Stimulated activated CD4-positive, alpha-beta T cell treated with anti-CD3 and anti-CD28 coated beads, TNF-alpha, amount 100 ng/mL, for 48 hours (primary cell): ENCODE measurements at regions not wholly inside any gene's neighbourhood (a gene's known extent, or its start where the extent isn't known, plus 50 kb on each side); places are given as distances from the start of the nearest gene placed in this dataset.
"Not testable (repeated sequence)": the region's sequence is repeated elsewhere in the genome, so short reads cannot be mapped to it uniquely, and the experiment has no call there.

Source experiments
- DNase-seq, 3 donors: peaks; one replicate each; pipeline ENCODE4 v3.0.0-alpha.2; 2020; ENCODE audit warnings: low read depth in 3 of 3

DNA sequence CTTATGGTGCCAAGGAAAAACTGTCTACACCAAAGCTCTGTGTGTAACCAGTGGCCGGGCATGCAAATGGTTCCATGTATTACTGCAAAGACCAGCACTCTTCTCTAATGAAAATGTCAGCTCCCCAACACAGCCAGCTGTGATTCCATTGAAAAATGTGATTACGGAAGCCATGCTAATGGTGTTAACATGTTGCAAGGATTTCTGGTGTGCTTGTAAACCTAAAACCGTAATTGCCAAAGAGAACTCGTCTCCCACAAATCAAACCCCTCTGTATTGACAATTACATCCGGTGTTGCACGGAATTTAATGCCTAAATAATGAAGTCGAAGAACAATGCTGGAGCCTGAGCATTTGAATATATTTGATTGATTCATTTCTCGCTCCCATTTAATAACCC lies 351.7 kb downstream of the NPIPA8 start:
- no peak for DNase-seq

DNA sequence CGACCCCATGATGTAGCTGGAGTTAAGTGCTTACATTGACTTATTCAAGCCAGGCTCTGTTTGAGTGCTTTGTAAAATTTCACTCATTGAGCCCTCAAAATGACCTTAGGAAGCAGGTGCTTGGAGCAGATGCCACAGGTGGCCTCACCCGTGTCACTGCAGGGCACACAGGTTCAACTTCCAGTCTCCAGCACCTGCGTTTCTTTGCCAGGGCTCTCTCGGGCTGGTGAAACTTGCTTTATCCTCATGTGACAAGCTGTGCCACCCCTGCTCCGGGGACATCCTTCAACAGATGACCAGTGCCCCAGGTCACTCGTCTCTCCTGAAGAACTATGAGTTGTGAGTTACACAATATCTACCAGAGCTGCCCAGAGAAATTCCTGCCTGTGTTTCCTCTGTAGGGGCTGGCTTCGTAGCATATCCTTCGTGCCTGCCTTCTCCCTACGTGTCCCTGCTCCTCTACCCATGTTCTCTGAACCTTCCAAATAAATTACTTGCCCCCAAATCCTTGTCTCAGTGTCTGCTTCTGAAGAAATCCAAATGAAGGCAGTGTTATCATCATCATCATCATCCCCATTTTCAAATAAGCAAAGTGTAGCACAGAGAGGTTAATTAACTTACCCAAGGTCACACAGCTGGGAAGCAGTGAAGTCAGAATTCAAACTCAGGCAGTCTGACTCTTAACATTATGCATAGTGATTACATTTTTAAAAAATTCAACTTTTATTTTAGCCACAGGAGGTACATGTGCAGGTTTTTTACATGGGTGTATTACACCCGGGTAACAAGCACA lies 352.5 kb downstream of the NPIPA8 start:
- DNase-seq, result no peak

DNA sequence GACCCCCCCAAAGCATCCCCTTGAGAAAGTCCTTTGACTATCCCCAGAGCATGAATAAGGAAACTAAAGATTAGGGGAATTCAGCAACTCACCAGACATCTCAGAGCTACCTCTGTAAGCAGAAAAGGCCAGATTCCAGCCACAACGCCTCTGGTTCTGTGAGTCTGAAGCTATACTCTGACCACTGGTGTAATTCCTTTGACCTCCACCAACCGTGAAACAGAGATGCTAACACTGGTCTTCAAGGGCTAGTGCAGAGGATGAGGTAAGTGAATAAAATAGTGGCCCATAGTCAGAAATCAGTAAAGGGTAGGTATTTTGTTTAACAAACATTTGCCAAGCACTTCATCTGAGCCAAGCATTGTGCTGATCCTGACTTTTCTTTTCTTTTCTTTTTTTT lies 353.4 kb downstream of the NPIPA8 start:
- DNase-seq, result no peak

DNA sequence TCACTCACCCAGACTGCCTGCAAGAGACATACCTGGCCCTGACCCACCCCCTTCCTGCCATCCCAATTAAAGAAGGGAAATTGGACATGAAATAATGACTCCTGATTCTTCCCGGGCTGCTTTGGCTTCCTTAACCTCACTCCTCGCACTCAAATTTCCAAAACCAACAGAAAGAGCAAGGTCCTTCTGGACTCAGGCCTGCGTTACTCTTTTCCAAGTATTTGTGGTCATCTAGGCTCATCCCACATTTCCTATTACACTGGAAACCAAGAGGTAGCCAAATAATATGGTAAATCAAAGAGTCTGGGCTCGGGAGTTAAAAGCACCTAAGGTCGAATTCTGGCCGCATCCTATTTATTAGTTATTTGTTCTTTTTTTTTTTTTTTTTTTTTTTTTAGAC lies 359.3 kb downstream of the NPIPA8 start:
- DNase-seq, result no peak

DNA sequence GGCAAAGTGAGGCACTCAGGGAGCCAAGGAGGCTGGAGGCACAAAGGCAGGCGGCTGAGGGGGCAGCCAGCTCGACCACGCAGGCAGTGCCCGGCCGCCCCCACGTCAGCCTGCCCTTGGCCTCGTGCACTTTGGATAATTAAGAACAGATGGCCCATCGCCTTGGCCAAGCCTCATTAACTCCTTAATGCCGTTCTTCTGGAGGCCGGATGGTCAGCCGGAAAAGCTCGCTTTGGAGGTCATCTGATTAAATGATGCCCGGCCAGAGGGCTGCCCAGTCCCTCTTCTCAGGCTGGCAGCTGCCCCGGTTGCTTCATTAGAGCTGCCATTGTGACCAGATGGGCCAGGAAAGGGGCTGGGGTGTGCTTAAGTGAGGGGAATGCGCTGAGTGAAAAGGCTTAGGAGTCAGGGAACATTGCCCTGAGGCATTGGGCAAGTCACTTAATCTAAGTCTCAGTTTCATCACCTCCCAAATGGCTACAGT lies 364.0 kb downstream of the NPIPA8 start:
- no peak for DNase-seq

DNA sequence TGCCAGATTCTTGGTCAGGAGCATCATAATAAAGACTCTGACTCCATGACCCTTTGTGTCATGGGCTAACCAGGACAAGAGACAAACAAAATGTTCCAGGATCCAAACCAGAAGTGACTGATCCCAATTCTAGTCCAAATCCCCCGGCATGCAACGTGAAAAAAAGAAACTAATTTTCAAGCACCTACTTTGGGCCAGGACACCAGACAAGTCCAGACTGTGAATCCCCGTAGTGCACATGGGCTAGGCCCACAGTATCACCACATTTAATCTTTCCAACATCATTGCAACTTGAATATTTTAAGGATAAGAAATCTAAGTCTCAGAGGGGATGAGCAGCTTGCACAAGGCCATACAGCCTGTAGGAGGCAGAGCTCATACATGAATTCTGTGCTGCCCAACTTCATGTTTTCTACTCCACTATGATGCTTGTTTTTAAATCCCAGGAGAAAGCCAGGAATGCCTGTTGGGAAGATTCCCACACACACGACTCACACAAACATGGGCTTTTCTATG lies 365.7 kb downstream of the NPIPA8 start:
- no peak for DNase-seq

DNA sequence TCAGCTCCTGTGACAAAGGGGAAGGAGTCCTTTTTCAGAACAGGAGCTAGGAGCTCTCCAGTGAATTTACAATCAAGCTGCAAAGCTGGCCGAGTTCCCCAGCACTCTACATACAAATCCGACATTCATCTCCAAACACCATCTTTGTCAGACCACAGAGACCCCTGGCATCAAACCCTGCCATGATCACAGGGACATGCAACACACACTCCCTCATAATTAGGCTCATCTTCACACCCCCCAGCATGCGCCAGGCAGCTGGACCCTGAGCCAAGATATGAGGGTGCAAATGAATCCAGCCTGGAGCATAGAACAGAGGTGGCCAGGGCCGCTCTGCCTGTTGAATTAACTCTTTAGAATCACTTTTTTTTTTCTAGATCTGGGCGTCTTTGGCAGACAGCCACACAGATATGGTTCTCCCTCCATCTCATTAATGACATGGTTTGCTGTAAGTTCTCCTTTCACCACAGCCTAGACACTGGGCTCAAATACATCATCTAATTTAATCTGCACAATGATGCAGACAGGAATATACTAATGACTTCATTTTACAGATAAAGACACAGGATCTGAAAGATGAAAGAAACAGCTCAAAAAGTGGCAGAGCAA lies 366.3 kb downstream of the NPIPA8 start:
- no peak for DNase-seq

DNA sequence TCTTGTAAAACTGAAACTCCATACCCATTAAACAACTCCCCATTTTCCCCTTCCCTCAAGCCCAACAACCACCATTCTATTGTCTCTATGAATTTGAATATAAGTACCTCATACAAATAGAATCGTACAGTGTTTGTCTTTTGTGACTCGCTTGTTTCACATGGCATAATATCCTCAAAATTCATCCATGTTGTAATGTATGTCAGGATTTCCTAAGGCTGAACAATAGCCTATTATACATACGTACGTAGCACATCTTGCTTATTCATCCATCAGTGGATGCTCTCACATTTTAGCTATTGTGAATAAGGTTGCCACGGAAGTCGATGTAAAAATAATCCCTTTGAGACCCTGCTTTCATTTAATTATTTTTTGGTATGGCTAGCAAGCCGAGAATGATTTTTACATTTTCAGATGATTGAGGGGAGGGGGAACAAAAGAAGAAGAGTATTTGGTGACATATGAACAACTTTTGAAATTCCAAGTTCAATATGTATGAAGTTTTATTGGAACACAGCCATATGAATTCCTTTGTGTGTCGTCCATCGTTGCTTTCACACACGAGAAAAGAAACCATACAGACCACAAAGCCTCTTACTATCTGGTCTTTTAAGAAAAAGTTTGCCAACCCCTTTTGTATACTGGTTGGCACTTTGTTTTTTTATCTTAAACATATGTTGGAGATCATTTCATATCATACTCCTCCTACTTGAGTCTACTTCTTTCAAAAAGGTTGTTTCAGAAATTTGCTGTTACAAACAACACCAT lies 371.2 kb downstream of the NPIPA8 start:
- DNase-seq, result no peak

DNA sequence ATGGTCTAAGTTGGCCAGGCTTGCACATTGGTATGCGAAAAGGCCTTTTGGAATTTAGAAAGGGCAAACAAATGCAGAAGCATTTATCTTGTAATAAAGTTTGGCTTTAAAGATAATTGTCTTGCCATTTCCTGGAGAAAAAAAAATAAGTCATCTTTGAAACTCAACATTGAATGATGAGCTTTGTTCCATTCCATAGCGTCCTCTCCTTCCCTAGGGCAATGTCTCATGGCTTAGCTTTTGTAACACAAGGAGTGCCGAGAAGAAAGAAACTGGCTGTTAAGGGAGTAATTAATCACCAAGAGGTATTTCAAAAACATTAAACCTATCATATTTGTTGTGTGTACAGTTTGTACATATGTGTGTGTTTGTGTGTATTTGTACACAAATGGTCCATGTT lies 372.3 kb downstream of the NPIPA8 start:
- DNase-seq, result no peak

DNA sequence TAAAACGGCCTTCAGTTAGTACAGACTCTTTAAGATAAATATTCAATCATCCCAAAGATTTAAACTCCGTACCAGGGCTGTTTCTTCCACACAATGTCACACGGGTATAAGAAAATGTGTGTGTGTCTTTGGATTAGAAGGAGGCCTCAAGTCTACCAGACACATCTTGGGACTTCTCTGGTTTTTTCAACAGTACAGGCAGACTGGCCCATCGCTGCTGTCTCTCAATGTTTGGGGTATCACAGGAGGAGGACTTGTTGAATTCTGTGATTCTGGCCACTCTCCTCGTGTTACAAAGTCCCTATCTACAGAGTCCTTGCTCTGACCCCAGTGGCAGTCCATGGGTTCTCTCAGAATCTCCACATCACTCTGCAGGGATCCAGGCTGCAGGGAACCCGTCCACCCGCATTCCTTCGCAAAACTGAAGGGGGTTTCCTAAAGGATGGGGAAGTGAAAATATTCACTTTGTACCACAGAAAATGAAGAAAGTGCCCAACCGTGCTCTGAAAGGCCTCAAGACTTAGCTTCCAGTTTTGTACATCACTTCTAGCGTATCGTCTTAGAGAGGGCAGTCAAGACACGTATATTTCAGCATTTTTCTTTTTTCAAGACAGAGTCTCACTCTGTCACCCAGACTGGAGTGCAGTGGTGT lies 373.2 kb downstream of the NPIPA8 start:
- no peak for DNase-seq

DNA sequence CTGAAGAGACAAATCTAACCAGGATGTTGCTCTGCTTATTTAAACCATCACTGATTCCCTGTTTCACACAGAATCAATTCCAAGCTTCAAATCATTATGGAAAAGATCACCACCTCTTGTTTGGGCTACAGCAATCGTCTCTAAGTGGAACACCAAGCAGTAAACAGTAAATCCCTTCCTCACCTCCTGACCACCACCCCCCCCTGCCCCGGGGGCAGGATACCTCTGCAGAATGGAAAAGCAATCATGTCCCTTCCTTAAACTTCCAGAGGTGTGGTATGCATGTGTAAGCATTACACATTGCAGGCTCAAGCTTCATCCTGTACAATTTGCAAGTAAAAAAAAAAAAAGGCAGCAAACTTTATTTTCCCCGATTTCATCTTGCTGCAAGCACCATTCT lies 373.8 kb downstream of the NPIPA8 start:
- no peak for DNase-seq

DNA sequence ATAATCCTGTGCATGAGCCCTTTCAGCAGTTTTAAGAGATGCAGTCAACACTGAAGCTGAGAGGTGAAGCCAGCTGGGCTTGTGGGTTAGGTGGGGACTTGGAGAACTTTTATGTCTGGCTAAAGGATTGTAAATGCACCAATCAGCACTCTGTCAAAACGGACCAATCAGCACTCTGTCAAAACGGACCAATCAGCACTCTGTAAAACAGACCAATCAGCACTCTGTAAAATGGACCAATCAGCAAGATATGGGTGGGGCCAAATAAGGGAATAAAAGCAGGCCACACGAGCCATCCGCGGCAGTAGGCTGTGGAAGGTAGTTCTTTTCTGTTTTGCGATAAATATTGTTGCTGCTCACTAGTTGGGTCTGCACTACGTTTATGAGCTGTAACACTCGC lies 374.7 kb downstream of the NPIPA8 start:
- DNase-seq, result not testable (repeated sequence)

DNA sequence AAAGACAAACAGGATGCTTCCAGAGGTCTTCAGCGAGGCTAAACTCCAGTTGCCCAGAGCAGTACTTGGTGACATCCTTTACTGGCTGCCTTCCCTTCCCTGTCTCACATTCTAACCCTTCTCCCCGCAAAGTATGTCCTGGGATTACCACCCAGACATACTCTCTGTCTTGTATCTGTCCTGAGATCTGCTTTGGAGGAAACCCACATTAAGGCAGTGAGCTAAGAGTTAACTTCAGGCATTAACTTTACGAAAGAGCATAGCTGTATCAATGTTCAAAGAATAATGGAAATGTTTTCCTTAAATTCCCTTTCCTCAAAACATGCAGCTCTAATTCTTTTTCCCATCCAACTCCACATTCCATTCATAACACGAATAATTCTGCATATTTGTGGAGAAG lies 385.2 kb downstream of the NPIPA8 start:
- DNase-seq, result no peak

DNA sequence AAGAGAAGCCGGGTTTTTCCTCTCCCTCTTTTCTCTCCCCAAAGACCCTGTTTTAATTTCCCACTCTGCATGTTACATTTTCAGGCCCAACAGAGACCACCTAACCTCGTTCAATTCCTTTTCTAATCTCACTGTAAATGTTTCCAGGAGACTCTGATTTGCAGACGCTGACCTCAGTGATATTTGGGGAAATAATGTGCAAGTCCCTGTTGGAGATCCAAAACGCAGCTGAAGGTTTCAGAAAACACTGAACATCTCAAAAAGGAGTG lies 386.6 kb downstream of the NPIPA8 start:
- DNase-seq, result no peak

DNA sequence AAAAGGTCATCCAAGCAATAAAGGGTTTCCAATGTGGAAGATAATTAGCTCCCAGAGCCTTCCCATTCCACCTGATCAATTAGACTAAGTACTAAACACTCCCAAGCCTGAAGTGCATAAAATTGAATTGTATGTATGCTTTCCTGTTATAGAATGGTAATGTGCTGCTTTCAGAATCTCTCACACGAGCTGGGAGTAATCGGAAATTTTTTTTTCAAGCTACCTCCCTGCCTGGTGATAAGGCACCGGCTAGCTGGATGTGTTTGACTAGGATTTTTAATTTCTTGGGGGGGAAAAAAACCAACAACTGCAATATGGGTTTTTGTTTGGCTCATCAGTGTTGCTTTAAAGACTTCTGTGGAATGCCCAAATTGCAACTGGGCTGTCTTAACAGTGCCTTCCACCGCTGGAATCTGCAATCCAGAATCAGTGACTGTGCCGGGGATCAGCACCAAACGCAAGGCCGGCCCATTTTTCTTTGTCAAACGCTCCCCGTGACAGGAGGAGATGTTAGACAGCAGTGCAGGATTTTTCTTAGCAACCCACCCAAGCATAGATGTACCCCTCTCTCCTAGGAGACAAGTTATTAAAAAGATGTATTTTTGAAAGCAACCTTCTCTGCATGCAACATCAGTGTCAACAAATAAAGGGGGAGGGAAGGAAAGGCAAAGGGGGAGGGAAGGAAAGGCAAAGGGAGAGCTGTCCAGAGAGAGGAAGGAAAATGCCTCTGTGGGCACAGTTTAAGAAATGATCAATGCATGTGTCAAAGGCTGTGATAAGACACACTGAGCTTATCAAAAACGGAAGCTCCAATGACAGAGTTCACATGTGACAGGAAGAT lies 387.2 kb downstream of the NPIPA8 start:
- no peak for DNase-seq

DNA sequence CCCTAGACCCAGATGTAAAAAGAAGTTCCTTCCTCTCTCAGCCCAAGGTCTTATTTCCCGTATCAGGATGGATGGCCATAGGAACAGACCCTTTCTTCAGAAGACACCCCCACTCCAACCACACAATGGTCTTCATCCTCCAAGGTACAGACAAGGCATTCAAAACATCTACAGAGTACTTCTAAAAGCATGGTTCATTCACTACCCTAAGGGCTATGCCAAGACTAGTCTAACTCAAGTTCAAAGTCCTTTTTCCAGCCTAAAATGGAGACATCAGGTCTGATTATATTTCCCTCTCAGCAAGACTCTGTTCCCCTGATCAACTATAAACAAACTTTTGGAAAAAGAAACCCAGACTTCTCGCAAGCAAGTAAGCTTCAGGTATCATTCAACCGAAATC lies 388.9 kb downstream of the NPIPA8 start:
- DNase-seq, result no peak

DNA sequence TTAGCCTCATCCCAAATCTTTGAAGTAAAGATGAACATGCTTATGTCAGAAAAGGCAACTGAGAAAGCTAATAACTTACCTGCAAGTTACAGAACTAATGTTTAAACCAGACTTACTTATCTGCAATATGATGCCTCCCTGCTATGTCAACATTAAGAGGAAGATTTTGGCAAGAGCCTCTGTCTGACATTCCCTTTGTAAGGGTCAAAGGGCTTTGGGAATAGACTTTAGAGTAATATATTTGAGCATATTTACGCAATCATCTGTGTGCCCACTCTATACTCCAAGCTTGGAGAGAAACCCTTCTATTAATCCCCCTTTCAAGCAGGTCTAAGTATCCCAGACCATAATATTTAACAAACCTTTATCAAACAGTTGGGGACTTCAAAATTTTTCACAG lies 389.4 kb downstream of the NPIPA8 start:
- DNase-seq, result no peak

DNA sequence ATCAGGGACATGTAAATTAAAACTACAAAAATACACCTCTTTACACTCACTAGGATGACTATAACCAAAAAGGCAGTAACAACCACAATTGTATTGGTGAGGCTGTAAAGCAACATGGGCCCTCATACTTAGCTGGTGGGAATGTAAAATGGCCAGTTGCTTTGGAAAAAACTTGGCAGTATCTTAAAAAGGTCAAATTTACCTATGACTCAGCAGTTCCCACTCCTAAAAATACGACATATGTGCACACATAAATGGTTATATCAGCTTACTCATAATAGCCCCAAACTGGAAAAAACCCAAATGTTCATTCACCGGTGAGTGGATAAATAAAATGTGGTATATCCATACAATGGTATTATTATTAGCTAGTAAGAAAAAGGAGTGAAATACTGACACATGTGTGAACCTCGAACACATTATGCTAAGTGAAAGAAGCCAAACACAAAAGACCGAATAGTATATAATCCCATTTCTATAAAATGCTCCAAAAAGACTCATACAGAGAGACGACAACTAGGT lies 391.4 kb downstream of the NPIPA8 start:
- DNase-seq, result no peak

DNA sequence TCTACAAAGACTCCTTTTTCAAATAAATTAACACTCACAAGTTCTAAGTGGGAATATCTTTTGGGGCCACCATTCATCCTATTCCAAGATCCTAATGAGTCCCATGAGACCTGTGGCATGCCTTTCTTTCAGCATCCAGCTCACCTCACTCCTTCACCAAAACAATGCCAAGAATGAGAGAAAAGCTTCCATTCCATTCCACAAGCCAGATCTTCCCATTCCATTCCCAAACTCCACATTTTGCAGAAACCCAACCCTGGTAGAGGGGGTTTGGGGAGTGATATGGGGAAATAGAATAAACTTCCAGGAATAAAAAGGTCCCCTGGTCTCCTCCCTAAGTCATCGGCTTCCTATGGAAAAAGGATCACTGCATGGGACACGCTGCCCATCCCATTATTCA lies 392.2 kb downstream of the NPIPA8 start:
- DNase-seq, result no peak

DNA sequence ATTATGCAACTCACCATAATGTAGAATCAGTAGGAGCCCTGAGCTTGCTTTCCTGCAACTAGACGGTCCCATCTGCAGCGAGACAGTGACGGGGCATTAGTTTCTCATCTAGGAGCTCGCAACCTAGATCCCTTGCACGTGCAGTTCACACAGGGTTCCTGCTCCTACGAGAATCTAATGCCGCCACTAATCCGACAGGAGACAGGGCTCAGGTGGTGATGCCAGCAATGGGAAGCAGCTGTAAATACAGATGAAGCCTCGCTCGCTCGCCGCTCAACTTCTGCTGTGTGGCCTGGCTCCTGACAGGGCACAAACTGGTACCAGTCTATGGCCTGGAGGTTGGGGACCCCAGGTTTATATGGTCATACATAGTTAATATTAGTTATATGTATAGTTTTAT lies 394.5 kb downstream of the NPIPA8 start:
- DNase-seq, result no peak
